ENCODE measurements at regions not wholly inside any gene's neighbourhood (a gene's known extent, or its start where the extent isn't known, plus 50 kb on each side); places are given as distances from the start of the nearest gene placed in this dataset.
A peak's percentile ranks its signal among the peaks of the same experiment; 100 is the strongest.

- Histone ChIP-seq H3K36me3 (ENCODE audit: control insufficient read depth in 2 of 2, extremely low read depth in 1 of 2, insufficient read depth in 2 of 2, low read length in 2 of 2) (no peaks in the 10 kb centered on the region), H3K9me3 (replicated peaks; ENCODE audit: control insufficient read depth, insufficient read depth, low read length) (no peaks in the 10 kb centered on the region), H3K27ac (ENCODE audit: insufficient read depth, low read depth, low read length) (no peak overlapping the region), H3K4me3 (replicated peaks in 1 of 3; ENCODE audit: insufficient read depth in 1 of 3, low read depth in 1 of 3, low read length in 3 of 3) (no peak overlapping the region), H4K20me1 (replicated peaks; ENCODE audit: control insufficient read depth, extremely low read depth, insufficient read depth, low read length) (no peaks in the 10 kb centered on the region), H3K4me1 (ENCODE audit: control insufficient read depth, extremely low read depth, insufficient read depth, low read length) (no peaks in the 10 kb centered on the region), H3K27me3 (ENCODE audit: control insufficient read depth in 2 of 2, insufficient read depth in 2 of 2, low read length in 2 of 2) (no peaks in the 10 kb centered on the region), H3K9ac (replicated peaks; ENCODE audit: extremely low read depth, insufficient read depth, low read length) (no peak overlapping the region), H3K9me1 (replicated peaks; ENCODE audit: control insufficient read depth, extremely low read depth, insufficient read depth, low read length) (no peaks in the 10 kb centered on the region), H2AFZ (ENCODE audit: low read depth, low read length) (no peak overlapping the region), H3K4me2 (ENCODE audit: insufficient read depth, low read length) (no peak overlapping the region), H3K79me2 (ENCODE audit: control insufficient read depth, insufficient read depth, low read length) (no peaks in the 10 kb centered on the region)
- ChIA-PET POLR2A (no interaction called here), CTCF (no interaction called here)
- no TSS peak for BruUV-seq (replicated peaks)
- DNase-seq (ENCODE audit: low read depth, low spot score) = peak; percentile 33
- dilution Hi-C loops (cut with MboI; ENCODE audit: extremely low pct_ligation_motif_present, low sequenced_read_pairs) (no loop called here), intact Hi-C loops (cut with micrococcal nuclease) (no loop called here)
- no peak for FAIRE-seq
- TF ChIP-seq EZH2 (IDR thresholded peaks at IDR 0.05; ENCODE audit: borderline replicate concordance, low read depth, low read length, severe bottlenecking) = no peak
- TF ChIP-seq POLR2A (IDR thresholded peaks at IDR 0.05; ENCODE audit: low read depth, low read length) = no peak
- TF ChIP-seq, protein P1, sequence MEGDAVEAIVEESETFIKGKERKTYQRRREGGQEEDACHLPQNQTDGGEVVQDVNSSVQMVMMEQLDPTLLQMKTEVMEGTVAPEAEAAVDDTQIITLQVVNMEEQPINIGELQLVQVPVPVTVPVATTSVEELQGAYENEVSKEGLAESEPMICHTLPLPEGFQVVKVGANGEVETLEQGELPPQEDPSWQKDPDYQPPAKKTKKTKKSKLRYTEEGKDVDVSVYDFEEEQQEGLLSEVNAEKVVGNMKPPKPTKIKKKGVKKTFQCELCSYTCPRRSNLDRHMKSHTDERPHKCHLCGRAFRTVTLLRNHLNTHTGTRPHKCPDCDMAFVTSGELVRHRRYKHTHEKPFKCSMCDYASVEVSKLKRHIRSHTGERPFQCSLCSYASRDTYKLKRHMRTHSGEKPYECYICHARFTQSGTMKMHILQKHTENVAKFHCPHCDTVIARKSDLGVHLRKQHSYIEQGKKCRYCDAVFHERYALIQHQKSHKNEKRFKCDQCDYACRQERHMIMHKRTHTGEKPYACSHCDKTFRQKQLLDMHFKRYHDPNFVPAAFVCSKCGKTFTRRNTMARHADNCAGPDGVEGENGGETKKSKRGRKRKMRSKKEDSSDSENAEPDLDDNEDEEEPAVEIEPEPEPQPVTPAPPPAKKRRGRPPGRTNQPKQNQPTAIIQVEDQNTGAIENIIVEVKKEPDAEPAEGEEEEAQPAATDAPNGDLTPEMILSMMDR (IDR thresholded peaks at IDR 0.05; ENCODE audit: extremely low read depth in 1 of 2, insufficient read depth in 1 of 2, low read depth in 1 of 2, low read length in 2 of 2) = no peak
- TF ChIP-seq GATA2 (IDR thresholded peaks at IDR 0.05; ENCODE audit: insufficient read depth, insufficient read length, low read depth, low read length) = no peak
- no peak for TF ChIP-seq JUN (IDR thresholded peaks at IDR 0.05; ENCODE audit: borderline replicate concordance, insufficient read depth, insufficient read length, low read depth)
- TF ChIP-seq MAX (IDR thresholded peaks at IDR 0.05; ENCODE audit: insufficient read depth, insufficient read length) = no peak
- no peak for TF ChIP-seq FOS (IDR thresholded peaks at IDR 0.05; ENCODE audit: borderline replicate concordance, insufficient read depth, low read length)
- TF ChIP-seq MYC (IDR thresholded peaks at IDR 0.05; ENCODE audit: low read depth, low read length) = no peak
- no peak for TF ChIP-seq POLR2AphosphoS5 (IDR thresholded peaks at IDR 0.05; ENCODE audit: insufficient read depth, low read depth, low read length)
Measured at GRCh38 chr11:42255906-42256305, 796.5 kb upstream of the LRRC4C start.

All from endothelial cell of umbilical vein (primary cell).